ENCODE measurements at regions not wholly inside any gene's neighbourhood (a gene's known extent, or its start where the extent isn't known, plus 50 kb on each side); places are given as distances from the start of the nearest gene placed in this dataset.

DNA sequence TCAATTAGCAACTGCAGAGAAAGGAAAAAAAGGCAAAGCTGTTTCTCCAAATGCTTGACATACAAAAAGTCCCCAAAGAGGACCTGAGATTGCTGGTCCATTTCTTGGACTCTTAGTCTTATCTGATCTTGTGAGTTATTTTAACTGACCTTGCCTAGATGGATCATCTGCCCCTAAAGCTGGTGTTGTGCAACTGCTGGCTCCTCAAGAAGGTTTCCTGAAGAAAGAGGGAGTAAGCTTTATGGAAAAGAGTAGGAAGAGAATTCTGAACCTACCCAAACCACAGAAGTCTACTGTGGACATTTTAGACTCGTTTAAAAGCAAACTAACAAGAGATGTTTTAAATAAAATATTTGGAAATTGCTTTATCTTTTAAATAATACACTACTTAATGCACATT, 140.0 kb upstream of the HS3ST3A1 start:
- DNase-seq, result no peak

DNA sequence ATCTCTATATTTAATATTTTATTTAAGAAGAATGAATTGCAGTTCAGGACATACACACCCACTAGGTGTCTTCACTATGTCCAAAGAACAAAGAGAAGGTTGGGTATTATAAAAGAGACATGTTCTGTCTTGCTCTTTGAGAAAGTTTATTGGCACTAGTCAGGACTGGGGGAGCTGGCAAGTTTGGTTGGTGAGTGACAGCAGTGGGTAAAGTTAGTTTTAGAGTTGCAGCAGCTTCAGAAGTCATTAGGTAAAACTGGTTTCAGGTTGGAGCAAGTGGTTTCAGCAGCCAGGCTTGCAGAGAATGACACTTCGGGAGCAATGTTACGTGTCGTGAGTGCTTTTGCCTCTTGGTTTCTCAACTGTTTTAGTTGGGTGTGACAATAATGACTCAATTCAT, 142.2 kb upstream of the HS3ST3A1 start:
- DNase-seq, result no peak

GRCh38 chr17:13746404-13746803, 144.7 kb upstream of the HS3ST3A1 start:
- DNase-seq, result no peak

DNA sequence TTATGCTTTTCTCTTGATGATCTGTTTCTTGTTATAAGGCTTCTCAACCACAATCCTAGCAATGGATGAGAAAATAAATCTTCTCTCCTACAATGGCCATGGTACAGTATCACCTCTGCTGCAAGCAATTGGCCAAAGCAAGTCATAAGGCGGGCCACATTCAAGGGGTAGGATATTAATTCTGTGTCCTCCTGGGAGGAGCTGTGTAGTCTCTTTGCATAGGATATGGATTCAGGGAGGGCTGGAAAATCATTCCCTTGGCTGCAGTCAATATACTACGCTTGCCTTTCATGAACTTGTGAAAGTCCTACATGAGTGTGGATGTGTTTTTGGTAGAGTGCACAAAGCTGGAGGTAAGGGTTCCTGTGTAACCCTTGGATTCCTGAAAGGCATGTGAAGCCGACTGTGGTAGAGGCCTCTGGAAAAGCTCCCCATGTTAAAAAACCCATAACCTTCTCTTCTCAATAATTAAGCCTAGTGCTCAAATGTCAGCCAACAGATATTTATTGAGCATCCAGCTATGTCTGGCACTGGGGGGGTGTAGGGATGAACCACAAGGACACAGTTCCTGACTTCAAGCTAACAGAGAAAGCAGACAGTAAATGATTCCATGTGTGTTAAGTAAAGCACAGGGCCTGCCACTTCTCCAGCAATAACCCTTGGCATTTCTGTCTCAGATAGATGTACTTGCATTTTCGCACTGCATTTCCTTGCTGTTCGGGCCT, 147.6 kb upstream of the HS3ST3A1 start:
- DNase-seq, result no peak

GRCh38 chr17:13749891-13750235, 148.1 kb upstream of the HS3ST3A1 start:
- DNase-seq, result no peak

- DNase-seq, result no peak
Measured at GRCh38 chr17:13750816-13751793, 149.4 kb upstream of the HS3ST3A1 start.

- no peak for DNase-seq
Measured at GRCh38 chr17:13753154-13753553, 151.4 kb upstream of the HS3ST3A1 start.

DNA sequence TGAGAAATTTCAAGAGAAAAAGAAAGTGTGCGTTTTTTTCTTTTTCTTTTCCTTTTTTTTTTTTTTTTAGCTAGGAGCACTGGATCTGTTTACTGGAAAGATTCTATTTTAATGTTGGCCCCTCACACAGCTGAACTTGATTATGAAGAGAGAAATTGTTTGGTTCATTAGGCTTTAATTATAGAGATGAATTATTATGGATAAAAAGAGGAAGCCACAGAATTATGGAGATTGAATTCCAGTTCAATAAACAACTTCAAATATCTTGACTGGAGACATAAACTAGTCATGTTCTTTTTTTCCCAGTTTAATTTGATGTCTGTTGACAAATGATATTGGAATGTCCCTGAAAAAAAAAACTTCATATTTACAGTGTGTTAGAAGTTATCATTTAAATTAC, 152.0 kb upstream of the HS3ST3A1 start:
- no peak for DNase-seq

DNA sequence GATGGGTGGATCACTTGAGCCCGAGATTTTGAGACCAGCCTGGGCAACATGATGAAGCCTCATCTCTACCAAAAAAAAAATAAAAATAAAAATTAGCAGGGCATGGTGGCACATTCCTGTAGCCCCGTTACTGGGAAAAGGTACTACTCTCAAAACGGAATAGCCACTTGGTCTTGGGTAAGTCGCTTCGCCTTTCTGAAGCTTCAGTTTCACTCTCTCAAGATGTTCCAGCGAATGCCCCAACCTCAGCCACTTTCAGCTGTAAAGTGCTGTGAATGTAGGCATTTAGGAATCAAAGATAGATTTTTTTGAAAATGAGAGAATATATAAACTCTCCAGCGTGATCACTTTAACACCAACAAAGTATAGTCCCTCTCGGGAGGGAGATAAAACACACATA, 154.1 kb upstream of the HS3ST3A1 start:
- DNase-seq, result no peak

GRCh38 chr17:13756763-13757162, 155.0 kb upstream of the HS3ST3A1 start:
- DNase-seq, result no peak

DNA sequence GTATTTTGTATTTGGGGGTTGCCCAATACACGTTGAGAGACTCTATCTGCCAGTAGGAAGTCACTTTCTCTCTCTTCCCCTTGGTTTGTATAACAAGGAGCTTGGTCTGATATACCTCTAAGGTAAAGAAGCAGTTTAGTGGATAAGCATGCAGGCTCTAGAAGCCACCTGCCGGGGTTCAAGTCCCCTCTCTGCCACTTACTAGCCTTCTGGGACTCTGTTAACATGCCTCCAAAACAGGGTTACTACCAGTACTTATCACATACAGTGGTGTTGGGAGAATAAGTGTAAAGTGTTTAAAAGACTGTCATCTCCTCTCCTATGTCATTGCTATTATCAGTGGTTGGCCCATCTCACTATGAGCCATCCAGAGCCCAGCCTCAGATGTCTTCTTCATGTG, 156.1 kb upstream of the HS3ST3A1 start:
- DNase-seq, result no peak

GRCh38 chr17:13759518-13760335, 158.0 kb upstream of the HS3ST3A1 start:
- DNase-seq, result no peak

GRCh38 chr17:13761038-13761603, 159.4 kb upstream of the HS3ST3A1 start:
- no peak for DNase-seq

DNA sequence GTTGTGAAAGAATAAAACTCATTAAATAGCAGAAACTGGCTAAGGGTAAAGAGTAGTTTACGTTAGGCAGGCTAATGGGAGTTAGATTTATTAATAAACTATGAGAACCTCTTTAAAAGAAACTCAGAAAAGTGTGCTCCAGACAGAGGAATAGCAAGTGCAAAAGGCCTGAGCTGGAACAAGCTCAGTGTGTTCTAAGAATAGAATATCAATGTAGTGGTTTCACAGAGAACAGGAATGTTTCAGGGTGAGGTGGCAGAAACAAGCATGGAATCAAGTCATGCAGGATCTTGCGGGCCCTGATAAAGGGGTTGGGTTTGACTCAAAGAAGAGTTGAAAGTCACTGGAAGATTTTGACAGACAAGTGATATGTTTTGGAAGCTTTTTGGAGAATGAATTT, 164.0 kb upstream of the HS3ST3A1 start:
- no peak for DNase-seq

DNA sequence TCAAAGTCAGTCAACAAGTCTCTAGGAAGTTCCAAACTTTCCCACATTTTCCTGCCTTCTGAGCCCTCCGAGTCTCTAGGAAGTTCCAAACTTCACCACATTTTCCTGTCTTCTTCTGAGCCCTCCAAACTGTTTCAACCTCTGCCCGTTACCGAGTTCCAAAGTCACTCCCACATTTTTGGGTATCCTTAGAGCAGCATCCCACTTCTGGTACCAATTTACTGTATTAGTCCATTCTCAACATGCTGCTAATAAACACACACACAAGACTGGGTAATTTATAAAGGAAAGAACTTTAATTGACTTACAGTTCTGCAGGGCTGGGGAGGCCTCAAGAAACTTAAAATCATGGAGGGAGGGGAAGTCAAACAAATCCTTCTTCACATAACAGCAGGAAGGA, 169.0 kb upstream of the HS3ST3A1 start:
- no peak for DNase-seq

DNA sequence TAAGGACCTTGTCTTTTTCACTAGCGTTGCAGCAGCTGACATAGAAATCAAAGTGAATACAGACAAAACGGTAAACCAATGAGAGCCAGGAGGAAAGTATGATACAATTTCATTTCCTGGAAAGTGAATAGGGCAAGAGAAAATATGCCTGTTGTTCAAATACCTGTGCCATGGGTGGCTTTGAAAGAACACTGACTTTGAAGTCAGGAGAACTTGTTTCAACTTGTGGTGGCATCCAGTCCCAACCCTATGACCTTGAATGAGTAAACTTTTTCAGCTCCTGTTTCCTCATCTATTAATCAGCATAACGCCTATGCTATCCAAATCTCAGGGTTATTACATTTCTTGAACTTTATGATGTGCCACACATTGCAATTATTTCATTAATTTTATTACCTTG, 173.7 kb upstream of the HS3ST3A1 start:
- DNase-seq, result no peak

DNA sequence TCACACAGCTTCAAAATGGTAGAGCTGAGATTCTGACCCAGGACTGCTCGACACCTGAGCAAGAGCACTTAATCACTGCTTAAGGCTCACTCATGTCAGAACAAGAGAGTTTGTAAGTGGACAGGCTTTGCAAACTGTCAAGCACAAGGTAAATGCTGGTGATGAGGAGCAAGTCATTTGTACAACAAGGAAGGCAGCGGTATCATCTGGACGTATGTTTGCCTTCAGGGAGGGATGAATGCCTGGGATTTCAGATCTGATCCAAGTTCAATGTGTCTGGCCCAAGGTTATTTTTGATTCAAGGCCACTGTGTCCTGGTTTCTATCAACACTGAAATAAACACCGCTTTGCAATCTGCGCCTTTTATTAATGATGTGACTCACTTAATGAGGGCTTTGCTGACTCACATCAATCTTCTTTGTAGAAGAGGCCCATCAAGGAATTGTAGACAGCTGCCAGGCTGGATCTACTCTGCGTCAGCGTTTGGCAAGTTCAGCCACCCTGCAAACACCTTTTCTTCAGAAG, 174.4 kb upstream of the HS3ST3A1 start:
- no peak for DNase-seq

DNA sequence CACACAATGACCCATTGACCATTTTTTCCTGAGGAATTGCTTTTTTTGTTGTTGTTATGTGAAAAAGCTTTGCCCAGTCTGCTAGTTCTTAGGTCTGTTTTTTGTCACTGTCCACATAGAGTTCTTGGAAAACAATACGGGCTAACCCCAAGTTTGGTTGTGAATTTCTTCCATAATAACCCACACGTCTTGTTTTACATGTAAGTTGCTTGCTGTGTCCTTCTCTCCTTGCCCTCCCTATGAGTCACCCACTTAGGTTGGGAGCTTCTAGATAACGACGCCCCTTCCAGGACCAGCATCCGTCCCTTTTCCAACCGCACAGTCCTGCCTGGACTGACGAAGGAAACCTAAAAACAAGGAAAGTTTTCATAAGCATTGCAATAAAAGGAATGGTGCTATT, 175.3 kb upstream of the HS3ST3A1 start:
- DNase-seq, result no peak

GRCh38 chr17:13784434-13785095, 182.8 kb upstream of the HS3ST3A1 start:
- DNase-seq, result no peak

DNA sequence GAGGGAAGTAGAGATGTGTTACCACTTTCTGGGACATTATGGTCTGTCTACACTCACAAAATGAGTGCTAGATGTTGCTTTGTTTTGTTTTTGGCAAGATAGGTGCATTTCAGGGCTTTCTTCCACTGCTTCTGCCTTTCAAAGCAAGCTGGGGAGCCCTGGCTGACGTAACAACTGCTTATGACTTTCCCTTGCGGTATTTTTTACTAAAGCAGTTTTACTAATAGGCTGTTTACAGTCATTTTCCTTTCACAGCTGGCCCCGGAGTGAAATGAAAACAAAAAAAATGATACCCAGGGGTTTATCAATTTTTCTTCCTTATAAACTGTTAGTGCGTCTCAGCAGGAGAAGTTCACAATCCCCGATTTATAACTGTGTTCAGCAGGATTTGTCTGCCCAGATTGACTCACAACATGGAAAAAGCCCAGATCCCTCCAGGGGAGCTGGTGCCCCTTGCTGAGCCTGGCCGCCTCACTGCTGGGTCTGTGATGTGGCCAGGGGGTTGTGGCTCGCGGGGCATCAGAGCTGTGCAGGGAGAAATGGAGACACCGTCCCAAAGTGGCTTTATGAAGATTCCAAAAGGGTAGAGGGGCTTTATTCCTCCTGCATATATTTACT, 184.4 kb upstream of the HS3ST3A1 start:
- no peak for DNase-seq

DNA sequence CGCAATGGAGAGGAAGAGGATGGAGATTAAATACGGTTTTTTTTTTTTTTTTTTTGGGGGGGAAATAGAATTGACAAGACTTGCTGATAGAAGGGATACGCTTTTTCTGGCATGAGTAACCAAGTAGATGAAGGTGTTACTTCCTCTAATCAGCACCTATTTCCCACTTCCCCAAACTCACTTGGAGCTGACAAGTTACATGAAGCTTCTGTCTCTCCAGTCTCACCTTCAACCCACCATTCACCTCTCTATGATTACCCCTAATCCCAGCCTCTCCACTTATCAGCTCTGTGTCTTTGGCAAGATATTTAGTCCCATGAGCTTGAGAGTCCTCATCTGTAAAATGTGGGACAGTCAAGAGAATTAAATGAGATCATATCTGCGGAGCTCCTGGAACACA, 185.9 kb upstream of the HS3ST3A1 start:
- no peak for DNase-seq

DNA sequence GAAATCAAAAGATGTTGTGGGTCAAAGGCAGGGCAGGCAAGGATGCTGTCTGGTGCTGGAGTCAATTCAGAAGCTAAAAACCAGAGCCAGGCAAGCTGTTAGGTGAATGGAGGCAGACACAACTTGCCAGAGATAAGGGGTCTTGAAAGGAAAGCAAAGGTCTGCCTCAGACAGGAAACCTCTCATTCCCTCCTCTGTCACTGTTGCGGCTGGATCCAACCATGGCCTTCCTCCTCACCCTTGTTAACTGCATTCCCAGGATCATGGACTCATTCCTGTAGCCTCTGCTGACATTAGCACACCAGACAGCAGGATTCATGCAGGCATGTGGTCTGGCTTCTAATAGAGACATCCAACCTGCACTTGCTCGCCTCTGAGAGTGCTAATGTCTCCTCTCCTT, 186.7 kb upstream of the HS3ST3A1 start:
- no peak for DNase-seq
